HG03520 (cell line): ENCODE measurements at regions not wholly inside any gene's neighbourhood (a gene's known extent, or its start where the extent isn't known, plus 50 kb on each side); places are given as distances from the start of the nearest gene placed in this dataset.
"Not testable (repeated sequence)": the region's sequence is repeated elsewhere in the genome, so short reads cannot be mapped to it uniquely, and the experiment has no call there.

Experiments used
- ATAC-seq: cut with Tn5 transposase; IDR thresholded peaks from one replicate; pipeline ENCODE4 v1.9.1; 2021; ENCODE audit warnings: mild to moderate bottlenecking, moderate library complexity; ENCODE audit not compliant: unreplicated experiment

GRCh38 chr9:3660936-3661335 lies 135.1 kb upstream of the RFX3 start:
- no peak for ATAC-seq

GRCh38 chr9:3659647-3660046 lies 133.8 kb upstream of the RFX3 start:
- ATAC-seq = no peak

GRCh38 chr9:3658964-3659363 lies 133.2 kb upstream of the RFX3 start:
- no peak for ATAC-seq

GRCh38 chr9:3656224-3656623 lies 130.4 kb upstream of the RFX3 start:
- no peak for ATAC-seq

- no peak for ATAC-seq
These were observed 125.3 kb upstream of the RFX3 start for GRCh38 chr9:3650994-3651622.

GRCh38 chr9:3648722-3649246 lies 123.0 kb upstream of the RFX3 start:
- ATAC-seq = no peak

- ATAC-seq = no peak
These were observed 122.5 kb upstream of the RFX3 start for GRCh38 chr9:3648266-3648665.

GRCh38 chr9:3647652-3648051 lies 121.9 kb upstream of the RFX3 start:
- no peak for ATAC-seq

- no peak for ATAC-seq
These were observed 120.4 kb upstream of the RFX3 start for GRCh38 chr9:3646226-3646625.

- ATAC-seq = not testable (repeated sequence)
These were observed 116.3 kb upstream of the RFX3 start for GRCh38 chr9:3642075-3642474.

GRCh38 chr9:3629495-3629894 lies 103.7 kb upstream of the RFX3 start:
- ATAC-seq = no peak

- ATAC-seq = no peak
These were observed 102.4 kb upstream of the RFX3 start for GRCh38 chr9:3628239-3628638.

- peak; percentile 60 for ATAC-seq
These were observed 82.2 kb upstream of the RFX3 start for GRCh38 chr9:3608011-3608410.

- ATAC-seq = no peak
These were observed 74.9 kb upstream of the RFX3 start for GRCh38 chr9:3600672-3601071.

GRCh38 chr9:3597792-3598191 lies 72.0 kb upstream of the RFX3 start:
- no peak for ATAC-seq

GRCh38 chr9:3586066-3586465 lies 60.3 kb upstream of the RFX3 start:
- no peak for ATAC-seq

- no peak for ATAC-seq
These were observed 59.8 kb upstream of the RFX3 start for GRCh38 chr9:3585606-3586005.

GRCh38 chr9:3578786-3579185 lies 53.0 kb upstream of the RFX3 start:
- ATAC-seq = no peak

- ATAC-seq = no peak
These were observed 50.5 kb upstream of the RFX3 start for GRCh38 chr9:3576328-3576727.

GRCh38 chr9:3575821-3576220 lies 50.0 kb upstream of the RFX3 start:
- ATAC-seq = no peak
